ENCODE measurements at regions not wholly inside any gene's neighbourhood (a gene's known extent, or its start where the extent isn't known, plus 50 kb on each side); places are given as distances from the start of the nearest gene placed in this dataset.

GRCh38 chr13:82747958-82748357 lies 1134.3 kb downstream of the SLITRK1 start:
- DNase-seq (ENCODE audit: low read depth), result no peak
- TF ChIP-seq MAX (IDR thresholded peaks at IDR 0.05; ENCODE audit: low read depth, low read length) (no peak), MYC (IDR thresholded peaks at IDR 0.05; ENCODE audit: low read depth, low read length) (no peak), POLR2A (IDR thresholded peaks at IDR 0.05; ENCODE audit: extremely low read depth, insufficient read length) (no peak), CTCF (IDR thresholded peaks at IDR 0.05; ENCODE audit: low read depth, low read length) (no peak)

DNA sequence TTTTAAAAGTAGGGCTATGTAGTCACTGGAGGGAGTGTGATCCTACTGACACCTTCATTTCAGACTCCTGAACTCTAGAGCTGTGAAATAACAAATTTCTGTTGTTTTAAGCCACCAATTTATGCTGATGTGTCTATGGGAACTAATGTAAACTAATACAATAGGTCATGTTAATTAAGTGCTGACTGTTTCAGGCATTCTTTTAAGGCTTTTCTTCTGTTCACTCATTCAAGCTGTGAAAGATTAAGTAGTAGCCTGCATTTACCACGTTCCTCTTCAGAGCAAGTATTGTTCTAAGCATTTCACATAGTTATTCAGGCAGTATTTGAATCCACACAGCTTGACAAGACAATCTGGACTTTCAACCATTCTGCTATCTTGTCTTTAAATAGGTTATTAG lies 1135.0 kb downstream of the SLITRK1 start:
- DNase-seq (ENCODE audit: low read depth), result no peak
- no peak overlapping the region for H3K4me3 ChIP-seq (ENCODE audit: low read depth, low read length)
- TF ChIP-seq POLR2A (IDR thresholded peaks at IDR 0.05; ENCODE audit: extremely low read depth, insufficient read length) (no peak), MYC (IDR thresholded peaks at IDR 0.05; ENCODE audit: low read depth, low read length) (no peak), CTCF (IDR thresholded peaks at IDR 0.05; ENCODE audit: low read depth, low read length) (no peak), MAX (IDR thresholded peaks at IDR 0.05; ENCODE audit: low read depth, low read length) (no peak)

More at GRCh38 chr13:82747958-82748357, 1134.3 kb downstream of the SLITRK1 start:
- H3K4me3 ChIP-seq (ENCODE audit: low read depth, low read length), result no peak overlapping the region

DNA sequence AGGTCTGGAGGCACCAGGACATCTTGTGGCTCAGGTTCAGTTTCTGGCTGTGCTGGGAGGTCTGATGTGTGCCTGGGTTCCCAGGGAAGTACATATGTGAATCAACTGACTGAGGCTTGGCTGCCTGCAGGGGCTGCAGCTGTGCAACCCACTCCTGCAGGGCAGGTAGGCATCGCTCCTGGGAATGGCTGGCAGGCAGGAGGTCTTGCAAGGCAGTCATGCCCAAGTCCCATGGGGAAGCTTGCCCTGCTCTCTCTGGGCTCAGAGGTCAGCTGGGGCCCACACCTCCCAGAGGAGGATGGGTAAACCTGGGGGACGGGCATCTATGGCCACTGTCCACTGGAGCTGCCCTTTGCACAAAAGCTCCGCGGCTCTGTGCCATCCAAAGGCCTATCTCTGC lies 1141.8 kb downstream of the SLITRK1 start:
- no peak overlapping the region for H3K4me3 ChIP-seq (ENCODE audit: low read depth, low read length)
- TF ChIP-seq MYC (IDR thresholded peaks at IDR 0.05; ENCODE audit: low read depth, low read length) (no peak), CTCF (IDR thresholded peaks at IDR 0.05; ENCODE audit: low read depth, low read length) (no peak)
- no peak for DNase-seq (ENCODE audit: low read depth)

DNA sequence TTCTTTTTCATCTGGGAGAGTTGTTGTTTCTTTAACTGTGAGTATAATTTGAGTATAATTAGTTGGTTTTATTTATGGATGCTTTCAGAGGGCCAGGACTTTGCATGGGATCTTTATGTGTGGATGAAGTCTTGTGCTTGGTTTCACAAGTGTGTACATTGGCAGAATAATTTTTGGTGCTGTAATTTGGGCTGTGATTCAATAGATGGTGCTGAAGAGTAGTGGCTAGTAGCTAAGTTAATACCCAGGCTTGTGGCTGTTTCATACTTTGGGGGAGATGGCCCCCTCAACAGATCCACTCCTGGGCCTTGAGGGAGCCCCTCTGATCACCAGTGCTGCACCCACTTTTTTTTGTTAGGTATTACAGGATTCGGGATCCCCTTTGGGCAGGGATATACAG lies 1142.4 kb downstream of the SLITRK1 start:
- no peak for TF ChIP-seq MAX (IDR thresholded peaks at IDR 0.05; ENCODE audit: low read depth, low read length)
- TF ChIP-seq POLR2A (IDR thresholded peaks at IDR 0.05; ENCODE audit: extremely low read depth, insufficient read length), result no peak
- TF ChIP-seq CTCF (IDR thresholded peaks at IDR 0.05; ENCODE audit: low read depth, low read length), result no peak
- no peak for TF ChIP-seq MYC (IDR thresholded peaks at IDR 0.05; ENCODE audit: low read depth, low read length)
- no peak for DNase-seq (ENCODE audit: low read depth)
- H3K4me3 ChIP-seq (ENCODE audit: low read depth, low read length), result no peak overlapping the region

DNA sequence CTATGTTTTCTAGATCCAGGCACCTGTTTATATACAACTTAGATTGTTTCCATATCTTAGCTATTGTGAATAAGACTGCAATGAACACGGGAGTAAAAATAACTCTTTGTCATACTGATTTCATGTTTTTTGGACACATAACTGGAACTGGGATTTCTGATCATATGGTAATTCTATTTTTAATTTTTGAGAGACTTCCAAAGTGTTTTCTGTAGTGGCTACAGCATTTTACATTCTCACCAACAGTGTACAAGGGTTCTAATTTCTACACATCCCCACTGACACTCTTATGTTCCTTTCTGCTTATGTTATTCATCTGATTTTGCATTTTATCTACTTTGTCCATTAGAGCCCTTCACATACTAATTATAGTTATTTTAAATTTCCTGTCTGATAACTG lies 1152.9 kb downstream of the SLITRK1 start:
- H3K4me3 ChIP-seq (ENCODE audit: low read depth, low read length), result no peak overlapping the region
- TF ChIP-seq CTCF (IDR thresholded peaks at IDR 0.05; ENCODE audit: low read depth, low read length), result no peak
- no peak for TF ChIP-seq MYC (IDR thresholded peaks at IDR 0.05; ENCODE audit: low read depth, low read length)
- TF ChIP-seq POLR2A (IDR thresholded peaks at IDR 0.05; ENCODE audit: extremely low read depth, insufficient read length), result no peak
- TF ChIP-seq MAX (IDR thresholded peaks at IDR 0.05; ENCODE audit: low read depth, low read length), result no peak
- DNase-seq (ENCODE audit: low read depth), result no peak

GRCh38 chr13:82720986-82721385 lies 1161.3 kb downstream of the SLITRK1 start:
- no peak for DNase-seq (ENCODE audit: low read depth)
- no peak overlapping the region for H3K4me3 ChIP-seq (ENCODE audit: low read depth, low read length)
- TF ChIP-seq CTCF (IDR thresholded peaks at IDR 0.05; ENCODE audit: low read depth, low read length) (no peak), MAX (IDR thresholded peaks at IDR 0.05; ENCODE audit: low read depth, low read length) (no peak), POLR2A (IDR thresholded peaks at IDR 0.05; ENCODE audit: extremely low read depth, insufficient read length) (no peak), MYC (IDR thresholded peaks at IDR 0.05; ENCODE audit: low read depth, low read length) (no peak)
